Urothelium cell line (cell line): ENCODE measurements at regions not wholly inside any gene's neighbourhood (a gene's known extent, or its start where the extent isn't known, plus 50 kb on each side); places are given as distances from the start of the nearest gene placed in this dataset.
"Not testable (repeated sequence)": the region's sequence is repeated elsewhere in the genome, so short reads cannot be mapped to it uniquely, and the experiment has no call there.

Experiments
- DNase-seq: peaks from one replicate; pipeline ENCODE4 v3.0.0; 2011; ENCODE audit warnings: low spot score, mixed read lengths
- FAIRE-seq: peaks from 2 replicates; lab custom pipeline; 2011; peaks lifted over from hg19 to GRCh38; lab: Jason Lieb, UNC

DNA sequence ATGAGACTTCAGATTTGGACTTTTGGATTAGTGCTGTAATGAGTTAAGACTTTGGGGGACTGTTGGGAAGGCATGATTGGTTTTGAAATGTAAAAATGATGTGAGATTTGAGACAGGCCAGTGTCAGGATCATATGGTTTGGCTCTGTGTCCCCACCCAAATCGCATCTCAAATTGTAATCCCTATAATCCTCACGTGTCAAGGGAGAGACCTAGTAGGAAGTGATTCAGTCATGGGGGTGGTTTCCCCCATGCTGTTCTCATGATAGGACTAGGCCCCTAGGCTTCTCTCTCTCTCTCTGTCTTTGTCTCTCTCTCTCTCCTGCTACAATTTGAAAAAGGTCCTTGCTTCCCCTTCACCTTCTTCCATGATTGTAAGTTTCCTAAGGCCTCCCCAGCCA, 473.3 kb upstream of the CD180 start:
- FAIRE-seq, result no peak
- DNase-seq, result no peak

DNA sequence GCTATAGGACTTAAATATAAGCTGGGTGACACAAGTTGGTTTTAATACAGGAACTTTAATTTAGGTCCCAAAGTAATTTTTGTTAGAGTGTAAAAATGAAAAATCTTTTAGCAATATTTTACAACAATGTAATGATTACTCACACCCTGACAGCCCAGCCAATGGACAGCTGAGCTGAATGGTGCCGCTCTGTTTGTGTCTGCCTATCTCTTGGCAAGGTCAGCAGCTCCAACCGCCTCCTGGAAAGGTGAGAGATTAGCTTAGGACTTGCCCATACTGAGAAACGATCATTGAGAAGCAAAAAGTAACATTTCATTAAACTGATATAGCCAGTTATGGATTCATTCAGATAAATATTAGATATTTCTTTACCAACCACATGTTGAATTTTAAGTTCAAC, 463.6 kb upstream of the CD180 start:
- FAIRE-seq (no peak), DNase-seq (no peak)

GRCh38 chr5:67659288-67659687, 462.7 kb upstream of the CD180 start:
- FAIRE-seq, result no peak
- no peak for DNase-seq

DNA sequence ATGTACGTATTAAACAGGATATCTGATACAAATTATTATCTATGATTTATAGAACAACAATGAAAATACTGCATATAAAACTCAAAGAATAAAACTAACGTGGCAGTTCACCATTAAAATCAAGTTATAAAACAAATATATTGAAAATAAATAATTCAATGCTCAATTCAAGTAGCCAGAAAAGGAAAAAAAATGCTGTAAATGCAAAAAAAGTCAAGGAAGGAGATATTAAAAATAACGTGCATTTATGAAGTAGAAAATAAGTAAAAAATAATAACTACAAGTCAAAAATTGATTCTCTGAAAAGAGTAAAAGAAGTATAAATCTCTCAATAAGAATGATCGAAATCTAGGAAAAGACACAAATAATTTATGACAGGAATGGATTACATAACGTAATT, 460.5 kb upstream of the CD180 start:
- no peak for FAIRE-seq
- DNase-seq, result no peak

GRCh38 chr5:67652201-67652600, 455.6 kb upstream of the CD180 start:
- FAIRE-seq (no peak), DNase-seq (no peak)

GRCh38 chr5:67651180-67651579, 454.6 kb upstream of the CD180 start:
- FAIRE-seq, result no peak
- no peak for DNase-seq

- FAIRE-seq (no peak), DNase-seq (no peak)
These were observed 451.6 kb upstream of the CD180 start for GRCh38 chr5:67648201-67648671.

DNA sequence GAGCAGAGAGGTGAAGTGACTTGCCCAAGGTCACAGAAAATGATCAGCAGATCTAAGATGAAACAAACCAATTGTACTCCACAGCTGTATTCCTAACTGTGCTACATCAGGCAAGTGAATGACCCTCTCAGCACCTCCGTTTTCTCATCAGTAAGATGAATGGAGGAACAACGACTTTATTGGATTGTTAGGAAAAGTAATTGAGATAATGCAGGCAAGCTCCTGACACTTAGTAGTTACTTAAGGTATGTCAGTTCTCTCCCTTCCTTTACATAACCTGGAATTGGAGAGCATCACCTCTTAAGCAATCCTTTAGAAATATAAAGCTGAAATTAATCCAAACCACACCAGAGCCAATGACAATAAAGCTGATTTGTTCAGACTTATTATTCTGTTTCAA, 451.2 kb upstream of the CD180 start:
- no peak for FAIRE-seq

DNA sequence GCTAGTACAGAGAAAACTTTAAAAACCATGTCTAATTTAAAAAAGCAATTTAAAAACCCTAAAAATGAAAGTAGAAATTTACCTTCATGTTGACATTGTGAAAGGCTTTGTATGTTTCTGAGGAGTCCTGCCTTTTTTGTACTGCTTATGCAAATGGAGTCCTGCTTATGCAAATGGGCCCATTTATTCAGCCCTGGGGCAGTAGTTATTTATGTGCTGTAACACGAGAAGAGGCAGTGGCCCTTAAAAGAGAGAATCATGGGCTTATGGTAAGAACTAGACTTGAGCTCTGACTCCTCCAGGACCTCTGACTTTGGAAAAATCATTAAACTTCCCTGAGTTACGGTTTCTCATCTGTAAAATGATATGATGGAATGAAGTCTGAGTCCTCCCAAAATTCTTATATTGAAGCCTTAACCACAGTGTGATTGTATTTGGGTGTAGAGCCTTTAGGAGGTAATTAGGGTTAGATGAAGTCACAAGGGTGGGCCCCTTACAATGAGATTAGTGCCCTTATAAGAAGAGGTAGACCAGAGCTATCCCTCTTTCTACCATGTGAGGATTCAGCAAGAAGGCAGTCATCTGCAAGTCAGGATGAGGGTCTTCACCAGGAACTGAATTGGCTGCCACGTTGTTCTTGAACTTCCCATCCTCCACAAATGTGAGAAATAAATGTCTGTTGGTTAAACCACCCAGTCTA, 447.8 kb upstream of the CD180 start:
- FAIRE-seq (no peak), DNase-seq (no peak)

More for the DNA sequence above, 451.2 kb upstream of the CD180 start:
- DNase-seq, result no peak

- DNase-seq (no peak), FAIRE-seq (no peak)
These were observed 446.9 kb upstream of the CD180 start for GRCh38 chr5:67643536-67643935.

DNA sequence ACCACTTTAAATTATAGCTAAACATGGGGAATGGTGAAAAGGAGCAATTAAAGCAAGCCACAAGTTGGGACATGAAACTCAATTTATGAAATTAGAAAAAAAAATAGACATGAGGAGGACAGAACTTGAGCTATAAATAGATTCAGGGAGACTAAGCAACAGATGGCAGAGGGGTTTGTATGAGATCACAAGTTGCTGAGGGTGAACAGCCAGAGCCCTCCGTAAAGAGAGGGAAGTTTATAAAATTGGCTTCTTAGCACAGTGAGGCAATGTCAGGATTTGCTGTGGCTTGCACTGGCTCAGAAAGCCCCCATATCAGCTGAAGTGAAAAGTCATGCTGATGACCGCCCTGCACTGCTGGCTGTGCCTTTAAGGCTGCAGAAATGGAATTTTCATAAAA, 443.4 kb upstream of the CD180 start:
- FAIRE-seq, result no peak
- no peak for DNase-seq

DNA sequence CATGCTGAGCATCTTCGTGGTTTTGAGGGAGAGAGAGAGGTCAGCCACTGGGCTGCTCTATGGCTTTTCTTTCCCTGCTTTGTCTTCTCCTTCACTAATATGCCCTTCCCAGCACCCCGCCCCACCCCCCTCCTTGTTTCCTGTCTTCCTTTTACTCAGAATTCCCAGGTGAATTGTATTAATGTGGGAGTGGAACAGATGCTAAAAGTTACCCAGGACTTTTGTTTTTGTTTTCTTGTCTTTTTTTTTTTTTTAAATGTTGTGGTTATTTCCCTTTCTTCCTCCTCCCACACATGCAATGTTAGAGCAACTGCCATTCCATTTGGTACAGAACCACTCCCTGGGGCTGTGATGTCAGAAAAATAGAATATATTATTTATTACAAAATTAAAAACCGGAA, 442.7 kb upstream of the CD180 start:
- DNase-seq (no peak), FAIRE-seq (no peak)

- DNase-seq (no peak), FAIRE-seq (no peak)
These were observed 440.4 kb upstream of the CD180 start for GRCh38 chr5:67636850-67637524.

- FAIRE-seq, result no peak
These were observed 439.5 kb upstream of the CD180 start for GRCh38 chr5:67636091-67636490.

DNA sequence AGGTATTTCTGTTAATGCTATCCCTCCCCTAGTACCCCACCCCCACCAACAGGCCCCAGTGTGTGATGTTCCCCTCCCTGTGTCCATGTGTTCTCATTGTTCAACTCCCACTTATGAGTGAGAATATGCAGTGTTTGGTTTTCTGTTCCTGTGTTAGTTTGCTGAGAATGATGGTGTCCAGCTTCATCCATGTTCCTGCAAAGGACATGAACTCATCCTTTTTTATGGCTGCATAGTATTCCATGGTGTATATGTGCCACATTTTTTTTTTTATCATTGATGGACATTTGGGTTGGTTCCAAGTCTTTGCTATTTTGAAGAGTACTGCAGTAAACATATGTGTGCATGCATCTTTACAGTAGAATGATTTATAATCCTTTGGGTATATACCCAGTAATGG, 430.5 kb upstream of the CD180 start:
- DNase-seq, FAIRE-seq: not testable (repeated sequence)

More at GRCh38 chr5:67636091-67636490, 439.5 kb upstream of the CD180 start:
- no peak for DNase-seq

- DNase-seq, result no peak
- no peak for FAIRE-seq
These were observed 426.5 kb upstream of the CD180 start for GRCh38 chr5:67623078-67623477.

GRCh38 chr5:67620424-67621397, 424.1 kb upstream of the CD180 start:
- no peak for FAIRE-seq
- DNase-seq, result no peak

GRCh38 chr5:67619636-67620035, 423.0 kb upstream of the CD180 start:
- FAIRE-seq (no peak), DNase-seq (no peak)

DNA sequence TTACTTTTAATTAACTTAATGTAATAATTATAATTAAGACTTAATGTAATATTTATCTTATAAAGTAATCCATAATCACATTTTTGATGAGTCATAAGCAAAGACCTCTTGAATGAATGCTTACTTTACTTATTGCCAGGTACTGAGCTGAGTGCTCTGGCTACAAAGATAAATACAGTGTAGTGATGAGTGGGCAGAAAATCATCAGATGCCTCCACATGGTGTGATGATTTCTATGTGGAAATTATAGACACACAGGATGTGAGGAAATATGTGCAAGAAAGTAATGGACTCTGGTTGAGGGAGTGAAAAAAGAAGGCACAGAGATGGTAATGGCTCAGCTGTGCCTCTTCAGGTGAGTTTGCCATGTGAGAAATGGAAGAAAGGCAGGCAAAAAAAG, 422.6 kb upstream of the CD180 start:
- DNase-seq, result no peak
- no peak for FAIRE-seq

DNA sequence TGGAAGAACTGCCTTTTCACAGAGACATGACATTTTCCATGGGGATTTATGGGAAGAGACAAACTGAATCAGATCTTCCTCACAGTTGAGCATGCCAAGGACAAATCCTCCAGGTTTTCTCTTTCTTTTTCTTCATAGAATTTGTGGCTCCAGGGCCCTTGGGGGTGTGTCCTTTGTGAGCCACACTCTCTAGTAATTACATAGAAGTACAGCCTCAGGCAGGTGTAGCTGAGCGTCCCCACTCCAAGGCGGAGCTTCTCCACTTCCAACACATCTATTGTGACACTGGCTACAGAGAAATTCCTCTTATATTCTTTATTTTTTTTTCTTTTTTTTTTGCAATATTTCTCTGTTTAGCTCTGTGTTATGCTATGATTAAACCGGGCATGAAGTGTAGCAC, 420.5 kb upstream of the CD180 start:
- FAIRE-seq, result no peak

DNA sequence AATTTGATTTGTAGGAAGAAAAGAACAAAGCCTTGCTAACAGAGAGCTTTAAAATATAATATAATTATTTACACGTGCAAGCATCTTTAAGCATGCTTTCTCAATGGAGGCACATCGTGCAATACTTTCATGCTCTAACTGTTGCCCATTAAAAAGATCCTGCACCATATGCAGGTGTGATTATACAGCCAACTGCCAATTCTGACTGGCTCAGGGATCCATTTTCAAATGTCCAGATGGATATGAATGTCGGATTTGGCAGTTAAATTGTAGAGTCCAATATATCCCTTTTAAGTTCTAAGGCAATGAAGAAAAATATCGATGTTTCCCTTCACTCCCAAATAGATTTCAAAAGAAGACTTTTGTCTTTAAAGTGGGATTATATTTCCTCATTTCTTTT, 416.4 kb upstream of the CD180 start:
- no peak for FAIRE-seq

More for the DNA sequence above, 420.5 kb upstream of the CD180 start:
- no peak for DNase-seq

More for the DNA sequence above, 416.4 kb upstream of the CD180 start:
- no peak for DNase-seq
